ENCODE measurements at regions not wholly inside any gene's neighbourhood (a gene's known extent, or its start where the extent isn't known, plus 50 kb on each side); places are given as distances from the start of the nearest gene placed in this dataset.

DNA sequence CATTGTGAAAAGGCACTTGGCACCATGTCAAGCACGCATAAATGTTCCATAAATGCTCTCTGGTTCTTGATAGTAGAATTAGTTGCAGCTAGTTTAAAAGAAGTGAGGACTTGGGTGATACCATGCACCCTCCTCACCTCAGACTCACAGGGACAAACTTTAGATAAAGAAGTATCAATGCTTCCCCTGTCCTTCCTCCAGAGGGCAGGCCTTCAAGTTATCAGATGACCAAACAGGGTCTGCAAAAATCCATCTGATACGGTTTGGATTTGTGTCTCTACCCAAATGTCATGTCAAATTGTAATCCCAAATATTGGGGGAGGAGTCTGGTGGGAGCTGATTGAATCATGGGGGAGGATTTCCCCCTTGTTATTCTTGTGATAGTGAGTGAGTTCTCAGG, 54.1 kb downstream of the C1QL2 start:
- Mint-ChIP-seq H3K4me1 (no peaks in the 10 kb centered on the region), H3K27me3 (no peaks in the 10 kb centered on the region), H3K36me3 (ENCODE audit: low read depth) (no peaks in the 10 kb centered on the region), H3K27ac (no peak overlapping the region), H3K4me3 (no peak overlapping the region)
- DNase-seq (no peak), ATAC-seq (no peak)
- peaks cover 2% of the 10 kb centered on the region for H3K9me3 ChIP-seq (ENCODE audit: control insufficient read depth, low read length, poor library complexity, severe bottlenecking)

DNA sequence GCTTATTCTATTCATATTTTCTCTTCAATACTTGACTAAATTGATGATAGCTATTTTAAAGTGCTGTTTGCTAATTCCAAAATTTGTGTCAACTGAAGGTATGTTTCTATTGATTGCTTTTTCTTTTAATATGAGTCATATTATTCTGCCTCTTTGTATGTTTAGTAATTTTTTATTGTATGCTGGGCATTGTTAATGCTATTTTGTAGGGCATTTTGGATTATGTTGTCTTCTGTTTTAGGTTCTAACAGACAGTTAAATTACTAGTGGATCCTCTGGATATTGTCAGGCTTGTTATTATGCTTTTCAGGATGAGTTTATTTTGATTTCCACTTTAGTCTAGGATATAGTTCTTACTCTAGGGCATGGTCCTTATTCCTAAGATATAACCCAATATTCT, 55.6 kb downstream of the C1QL2 start:
- Mint-ChIP-seq H3K4me3 (no peak overlapping the region), H3K36me3 (ENCODE audit: low read depth) (no peaks in the 10 kb centered on the region), H3K4me1 (no peaks in the 10 kb centered on the region), H3K27ac (no peak overlapping the region), H3K27me3 (no peaks in the 10 kb centered on the region)
- H3K9me3 ChIP-seq (ENCODE audit: control insufficient read depth, low read length, poor library complexity, severe bottlenecking), result peaks cover 2% of the 10 kb centered on the region
- DNase-seq, result no peak
- no peak for ATAC-seq

DNA sequence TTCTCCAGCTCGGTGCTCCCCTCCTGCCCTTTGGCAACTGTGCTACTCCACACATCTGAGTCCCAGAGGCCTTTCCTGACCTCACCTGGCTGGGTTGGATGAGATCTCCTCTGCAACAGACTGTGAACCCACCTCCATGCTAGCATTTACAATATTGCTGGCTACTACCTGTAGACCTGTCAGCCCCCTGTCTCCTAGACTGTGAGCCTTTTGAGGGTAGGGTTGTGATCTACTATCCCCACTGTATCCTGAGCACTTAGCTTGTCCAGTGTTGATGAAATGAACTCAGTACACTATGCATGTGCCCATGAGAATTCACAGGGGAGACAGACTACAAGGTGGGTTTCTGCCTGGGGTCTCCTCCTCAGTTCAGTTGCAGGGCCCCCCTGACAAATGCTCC, 70.1 kb downstream of the C1QL2 start:
- no peak overlapping the region for H3K4me3 Mint-ChIP-seq
- H3K27ac Mint-ChIP-seq, result no peak overlapping the region
- ATAC-seq (no peak), DNase-seq (no peak)
- H3K27me3 Mint-ChIP-seq, result peaks cover 17% of the 10 kb centered on the region
- H3K9me3 ChIP-seq (ENCODE audit: control insufficient read depth, low read length, poor library complexity, severe bottlenecking), result no peaks in the 10 kb centered on the region
- no peaks in the 10 kb centered on the region for H3K4me1 Mint-ChIP-seq
- H3K36me3 Mint-ChIP-seq (ENCODE audit: low read depth), result no peaks in the 10 kb centered on the region

DNA sequence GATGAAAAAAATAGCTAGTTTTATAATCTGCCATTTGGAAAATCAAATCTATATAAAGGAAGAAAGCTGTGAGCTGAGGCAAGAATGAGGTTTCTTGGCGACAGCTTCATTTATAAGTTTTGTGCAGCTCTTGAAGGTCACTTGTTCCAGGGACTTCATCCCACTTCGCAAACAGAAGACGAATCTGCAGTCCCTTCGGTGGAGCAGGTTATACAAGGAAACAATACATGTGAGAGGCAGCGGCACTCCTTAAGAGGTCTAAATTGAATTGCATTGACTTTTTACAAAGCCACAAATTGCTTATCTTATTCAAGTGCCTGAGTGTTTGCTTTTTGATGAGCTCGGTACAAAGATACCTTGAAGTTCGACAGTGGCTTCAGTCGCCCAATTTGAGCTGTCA, 72.2 kb downstream of the C1QL2 start:
- DNase-seq (no peak), ATAC-seq (no peak)
- no peaks in the 10 kb centered on the region for H3K36me3 Mint-ChIP-seq (ENCODE audit: low read depth)
- H3K27ac Mint-ChIP-seq, result no peak overlapping the region
- no peaks in the 10 kb centered on the region for H3K9me3 ChIP-seq (ENCODE audit: control insufficient read depth, low read length, poor library complexity, severe bottlenecking)
- no peaks in the 10 kb centered on the region for H3K4me1 Mint-ChIP-seq
- no peak overlapping the region for H3K4me3 Mint-ChIP-seq
- peaks cover 22% of the 10 kb centered on the region for H3K27me3 Mint-ChIP-seq

DNA sequence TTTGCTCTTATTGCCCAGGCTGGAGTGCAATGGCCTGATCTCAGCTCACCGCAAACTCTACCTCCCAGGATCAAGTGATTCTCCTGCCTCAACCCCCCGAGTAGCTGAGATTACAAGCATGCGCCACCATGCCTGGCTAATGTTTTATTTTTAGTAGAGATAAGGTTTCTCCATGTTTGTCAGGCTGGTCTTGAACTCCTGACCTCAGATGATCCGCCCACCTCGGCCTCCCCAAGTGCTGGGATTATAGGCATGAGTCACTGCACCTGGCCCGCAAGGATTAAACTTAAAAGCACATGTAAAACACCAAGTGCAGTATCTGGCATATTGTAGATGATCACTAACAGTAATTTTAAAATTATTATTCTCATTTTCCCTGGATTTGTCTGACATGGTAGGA, 72.9 kb downstream of the C1QL2 start:
- Mint-ChIP-seq H3K27me3 (peaks cover 15% of the 10 kb centered on the region), H3K36me3 (ENCODE audit: low read depth) (no peaks in the 10 kb centered on the region), H3K27ac (no peak overlapping the region), H3K4me3 (no peak overlapping the region), H3K4me1 (no peaks in the 10 kb centered on the region)
- no peaks in the 10 kb centered on the region for H3K9me3 ChIP-seq (ENCODE audit: control insufficient read depth, low read length, poor library complexity, severe bottlenecking)
- DNase-seq (no peak), ATAC-seq (no peak)

DNA sequence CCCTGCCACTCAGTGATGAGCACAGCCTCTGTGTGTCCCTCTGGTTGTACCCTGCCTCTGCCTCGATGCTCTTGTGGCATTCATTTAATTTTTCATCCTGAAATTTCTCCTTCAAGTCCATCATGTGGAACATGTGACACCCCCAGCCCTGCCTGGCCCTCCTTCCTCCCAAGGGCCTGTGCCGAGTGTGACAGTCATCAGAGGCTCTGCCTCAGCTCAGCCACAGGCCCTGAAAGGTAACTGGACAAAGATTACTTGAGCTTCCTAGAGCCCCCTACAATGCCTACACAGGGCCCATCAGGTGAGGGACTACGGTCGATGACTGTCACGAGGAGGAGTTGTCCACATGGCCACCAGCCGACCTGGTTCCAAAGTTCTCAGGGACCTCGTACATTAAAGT, 75.1 kb downstream of the C1QL2 start:
- no peak overlapping the region for H3K4me3 Mint-ChIP-seq
- DNase-seq (no peak), ATAC-seq (no peak)
- H3K27ac Mint-ChIP-seq, result no peak overlapping the region
- no peaks in the 10 kb centered on the region for H3K9me3 ChIP-seq (ENCODE audit: control insufficient read depth, low read length, poor library complexity, severe bottlenecking)
- H3K27me3 Mint-ChIP-seq, result peaks cover 5% of the 10 kb centered on the region
- H3K36me3 Mint-ChIP-seq (ENCODE audit: low read depth), result no peaks in the 10 kb centered on the region
- H3K4me1 Mint-ChIP-seq, result no peaks in the 10 kb centered on the region

DNA sequence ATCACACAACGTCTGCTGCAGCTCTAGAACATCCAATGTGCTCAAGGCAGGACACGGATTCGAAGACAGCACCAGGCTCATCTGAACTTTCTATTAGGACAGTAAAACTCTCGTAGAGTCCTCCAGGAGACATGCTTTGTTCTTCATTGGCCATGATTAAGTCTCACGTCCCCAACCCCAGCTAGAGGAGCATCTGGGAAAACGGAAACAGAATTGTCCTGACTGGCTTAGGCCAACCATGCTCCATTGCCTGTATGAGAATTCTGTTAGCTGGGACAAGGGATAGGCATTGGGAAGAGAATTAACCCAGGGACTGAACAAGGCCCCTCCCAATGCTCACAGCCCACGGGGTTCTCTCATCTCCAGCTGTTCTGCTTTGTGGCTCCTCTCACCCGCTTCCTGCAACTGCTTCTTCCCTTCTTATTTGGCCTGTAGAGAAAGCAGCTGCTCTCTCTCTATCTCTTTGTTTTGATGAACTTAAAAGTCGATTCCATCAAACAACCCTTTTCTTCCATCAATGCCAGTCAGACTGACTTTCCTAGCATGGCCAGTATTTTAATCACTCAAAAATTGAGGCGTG, 75.6 kb downstream of the C1QL2 start:
- H3K27me3 Mint-ChIP-seq, result peaks cover 5% of the 10 kb centered on the region
- no peak overlapping the region for H3K27ac Mint-ChIP-seq
- H3K4me3 Mint-ChIP-seq, result no peak overlapping the region
- H3K36me3 Mint-ChIP-seq (ENCODE audit: low read depth), result no peaks in the 10 kb centered on the region
- no peaks in the 10 kb centered on the region for H3K9me3 ChIP-seq (ENCODE audit: control insufficient read depth, low read length, poor library complexity, severe bottlenecking)
- DNase-seq (no peak), ATAC-seq (no peak)
- H3K4me1 Mint-ChIP-seq, result no peaks in the 10 kb centered on the region

DNA sequence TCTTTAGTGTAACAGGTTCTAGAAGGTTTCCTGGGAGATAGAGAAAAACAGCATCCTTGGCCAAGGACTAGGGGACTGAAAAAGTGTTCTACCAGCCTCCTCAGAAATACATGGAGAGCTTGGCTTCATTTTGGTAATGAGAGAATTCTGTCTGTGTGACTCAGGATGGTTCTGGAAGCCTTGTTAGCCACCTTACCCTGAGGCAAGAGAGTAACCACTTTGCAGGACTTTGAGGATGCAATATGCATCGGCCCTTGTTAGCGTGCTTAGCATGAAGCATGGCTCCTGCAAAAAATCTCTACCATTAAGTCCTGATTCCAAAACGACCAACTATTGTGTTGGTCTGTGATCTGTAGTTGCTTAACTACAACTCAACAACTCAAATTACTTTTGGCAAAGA, 79.8 kb downstream of the C1QL2 start:
- DNase-seq, result no peak
- Mint-ChIP-seq H3K4me3 (no peak overlapping the region), H3K4me1 (no peaks in the 10 kb centered on the region), H3K27me3 (peaks cover 26% of the 10 kb centered on the region), H3K27ac (no peak overlapping the region), H3K36me3 (ENCODE audit: low read depth) (no peaks in the 10 kb centered on the region)
- H3K9me3 ChIP-seq (ENCODE audit: control insufficient read depth, low read length, poor library complexity, severe bottlenecking), result no peaks in the 10 kb centered on the region
- ATAC-seq, result no peak

DNA sequence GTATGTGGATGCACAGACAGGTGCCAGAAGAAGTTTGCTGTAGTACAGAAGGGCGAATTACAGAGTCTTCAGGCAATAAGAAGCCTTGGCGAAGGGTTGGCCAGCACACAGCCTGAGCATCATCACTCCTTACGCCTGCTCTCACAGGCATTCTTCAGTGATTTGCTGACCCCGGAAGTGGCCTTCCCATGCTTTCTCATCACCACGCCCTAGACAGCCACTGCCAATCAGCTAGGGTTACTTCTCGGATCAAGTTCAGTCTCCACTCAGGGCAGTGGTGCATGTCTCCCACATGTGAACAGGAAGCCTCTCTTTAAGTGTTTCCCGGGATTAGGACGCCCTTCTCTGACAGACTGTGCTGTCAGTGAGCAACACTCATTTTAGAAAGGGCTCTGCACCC, 81.8 kb downstream of the C1QL2 start:
- Mint-ChIP-seq H3K36me3 (ENCODE audit: low read depth) (no peaks in the 10 kb centered on the region), H3K4me3 (no peak overlapping the region), H3K27ac (no peak overlapping the region), H3K4me1 (no peaks in the 10 kb centered on the region), H3K27me3 (peaks cover 21% of the 10 kb centered on the region)
- ATAC-seq (no peak), DNase-seq (no peak)
- H3K9me3 ChIP-seq (ENCODE audit: control insufficient read depth, low read length, poor library complexity, severe bottlenecking), result no peaks in the 10 kb centered on the region

DNA sequence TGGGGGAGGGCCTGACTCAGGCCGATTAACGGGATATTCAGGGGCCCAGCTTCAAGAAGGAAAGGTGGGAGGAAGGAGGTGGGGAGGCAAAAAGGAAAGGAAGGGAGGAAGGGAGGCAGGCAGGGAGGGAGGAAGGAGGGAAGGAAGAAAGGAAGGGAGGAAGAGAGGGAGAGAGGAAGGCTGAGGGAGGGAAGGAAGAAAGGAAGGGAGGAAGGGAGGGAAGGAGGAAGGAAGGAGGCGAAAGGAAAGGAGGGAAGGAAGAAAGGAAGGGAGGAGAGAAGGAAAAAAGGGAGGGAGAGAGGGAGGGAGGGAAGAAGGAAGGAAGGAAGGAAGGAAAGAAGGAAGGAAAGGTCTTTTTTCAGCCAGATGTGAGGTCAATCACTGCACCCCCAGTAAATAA, 85.3 kb downstream of the C1QL2 start:
- ATAC-seq (no peak), DNase-seq (no peak)
- Mint-ChIP-seq H3K36me3 (ENCODE audit: low read depth) (no peaks in the 10 kb centered on the region), H3K27ac (no peak overlapping the region), H3K4me3 (no peak overlapping the region), H3K4me1 (no peaks in the 10 kb centered on the region), H3K27me3 (peaks cover 21% of the 10 kb centered on the region)
- no peaks in the 10 kb centered on the region for H3K9me3 ChIP-seq (ENCODE audit: control insufficient read depth, low read length, poor library complexity, severe bottlenecking)

DNA sequence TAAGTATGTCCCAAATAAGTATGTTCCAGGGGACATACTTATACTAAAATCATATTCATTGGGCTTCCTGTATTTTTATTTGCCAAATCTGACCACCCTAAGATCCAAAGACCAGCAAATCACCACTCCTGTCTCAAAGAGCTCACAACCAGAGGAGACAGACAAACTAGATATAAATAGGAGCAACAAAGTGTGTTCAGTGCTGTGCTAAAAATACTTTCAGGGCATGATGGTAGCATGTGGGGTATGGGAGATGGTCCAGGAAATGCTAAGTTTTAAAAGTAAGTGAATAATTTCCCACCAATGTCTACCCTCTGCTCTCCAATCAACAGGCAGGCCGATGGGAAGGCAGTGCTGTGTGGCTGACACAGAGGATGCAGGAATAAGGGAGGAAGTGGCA, 87.1 kb downstream of the C1QL2 start:
- H3K27ac Mint-ChIP-seq, result no peak overlapping the region
- peaks cover 13% of the 10 kb centered on the region for H3K27me3 Mint-ChIP-seq
- no peak overlapping the region for H3K4me3 Mint-ChIP-seq
- ATAC-seq (no peak), DNase-seq (no peak)
- no peaks in the 10 kb centered on the region for H3K9me3 ChIP-seq (ENCODE audit: control insufficient read depth, low read length, poor library complexity, severe bottlenecking)
- no peaks in the 10 kb centered on the region for H3K36me3 Mint-ChIP-seq (ENCODE audit: low read depth)
- H3K4me1 Mint-ChIP-seq, result no peaks in the 10 kb centered on the region

DNA sequence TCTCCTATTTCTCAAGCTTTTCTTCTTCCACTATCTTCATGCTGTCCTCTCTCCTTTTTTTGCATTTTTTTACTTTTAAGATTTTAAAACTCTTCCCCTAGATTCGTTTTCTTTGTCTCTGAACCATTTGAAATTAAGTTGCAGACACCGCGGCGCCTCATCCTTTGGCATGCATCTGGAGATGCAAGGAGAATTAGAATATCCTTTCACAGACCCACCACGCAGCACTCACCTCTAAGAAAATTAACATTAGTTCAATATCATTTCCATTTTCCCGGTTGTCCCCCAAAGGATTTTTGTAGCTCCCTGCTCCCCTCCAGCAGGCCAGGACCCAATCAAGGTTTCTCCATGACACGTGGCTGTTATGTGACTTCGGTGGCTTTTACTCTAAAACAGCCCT, 88.8 kb downstream of the C1QL2 start:
- no peaks in the 10 kb centered on the region for H3K4me1 Mint-ChIP-seq
- ATAC-seq, result no peak
- DNase-seq, result no peak
- peaks cover 6% of the 10 kb centered on the region for H3K27me3 Mint-ChIP-seq
- H3K27ac Mint-ChIP-seq, result no peak overlapping the region
- no peak overlapping the region for H3K4me3 Mint-ChIP-seq
- no peaks in the 10 kb centered on the region for H3K9me3 ChIP-seq (ENCODE audit: control insufficient read depth, low read length, poor library complexity, severe bottlenecking)
- no peaks in the 10 kb centered on the region for H3K36me3 Mint-ChIP-seq (ENCODE audit: low read depth)

DNA sequence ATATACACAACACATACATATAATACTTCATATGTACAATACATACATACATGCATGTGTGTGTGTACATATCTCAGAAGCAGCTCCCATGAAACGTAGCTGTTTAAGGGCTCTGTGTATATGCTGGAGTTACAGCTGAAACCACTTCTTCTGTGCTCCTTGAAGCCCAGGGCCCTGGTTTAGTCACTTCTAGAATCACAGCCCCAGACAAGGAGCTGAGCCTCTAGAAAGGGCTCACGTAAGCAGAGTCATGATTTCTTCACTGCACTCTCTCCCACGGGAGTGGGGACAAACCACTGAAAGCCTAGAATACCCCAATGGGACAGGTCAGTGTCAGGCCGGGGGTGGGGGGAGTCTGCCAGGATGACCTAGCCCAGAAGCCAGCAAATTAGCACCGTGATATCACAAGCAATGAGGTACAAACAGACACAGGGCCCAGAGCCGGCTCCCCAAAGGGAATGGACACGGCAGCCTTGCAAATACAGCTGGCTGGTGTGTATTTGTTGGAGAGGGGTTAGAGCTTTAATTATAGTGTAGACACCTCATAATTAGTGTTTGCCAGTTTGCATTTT, 90.3 kb downstream of the C1QL2 start:
- no peak overlapping the region for H3K27ac Mint-ChIP-seq
- no peaks in the 10 kb centered on the region for H3K36me3 Mint-ChIP-seq (ENCODE audit: low read depth)
- no peaks in the 10 kb centered on the region for H3K27me3 Mint-ChIP-seq
- ATAC-seq, result no peak
- no peak for DNase-seq
- no peaks in the 10 kb centered on the region for H3K4me1 Mint-ChIP-seq
- no peak overlapping the region for H3K4me3 Mint-ChIP-seq
- no peaks in the 10 kb centered on the region for H3K9me3 ChIP-seq (ENCODE audit: control insufficient read depth, low read length, poor library complexity, severe bottlenecking)

DNA sequence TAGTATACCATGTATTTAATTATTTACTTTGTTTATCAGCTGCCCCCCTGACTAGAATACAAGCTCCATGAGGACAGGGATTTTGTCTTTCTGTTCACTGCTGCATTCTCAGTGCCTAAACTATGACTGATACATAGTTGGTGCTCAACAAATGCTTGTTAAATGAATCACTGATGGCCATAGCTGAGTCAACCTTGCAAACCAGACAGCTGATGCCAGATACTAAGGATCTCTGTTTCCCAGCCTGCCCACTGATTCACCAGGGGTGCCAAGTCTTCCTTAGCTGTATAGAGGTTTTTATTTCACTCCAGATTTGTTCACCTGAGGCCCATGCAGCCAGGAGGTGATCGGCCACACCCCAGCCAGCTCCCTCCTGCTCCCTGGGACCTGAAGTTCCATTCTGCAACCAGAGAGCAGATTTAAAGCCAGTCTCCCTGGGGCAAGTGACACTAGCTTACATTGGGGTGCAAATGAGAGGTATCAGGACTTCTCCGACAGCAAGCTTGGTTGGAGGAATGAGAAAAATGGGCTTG, 92.2 kb downstream of the C1QL2 start:
- ATAC-seq, result no peak

More for the DNA sequence above, 92.2 kb downstream of the C1QL2 start:
- H3K4me1 Mint-ChIP-seq, result no peaks in the 10 kb centered on the region
- no peak overlapping the region for H3K27ac Mint-ChIP-seq
- no peak for DNase-seq
- H3K27me3 Mint-ChIP-seq, result no peaks in the 10 kb centered on the region
- H3K36me3 Mint-ChIP-seq (ENCODE audit: low read depth), result no peaks in the 10 kb centered on the region
- H3K9me3 ChIP-seq (ENCODE audit: control insufficient read depth, low read length, poor library complexity, severe bottlenecking), result no peaks in the 10 kb centered on the region
- H3K4me3 Mint-ChIP-seq, result no peak overlapping the region

All from T-helper 17 cell (primary cell).